ENCODE measurements at regions not wholly inside any gene's neighbourhood (a gene's known extent, or its start where the extent isn't known, plus 50 kb on each side); places are given as distances from the start of the nearest gene placed in this dataset.
A peak's percentile ranks its signal among the peaks of the same experiment; 100 is the strongest.
"Not testable (repeated sequence)": the region's sequence is repeated elsewhere in the genome, so short reads cannot be mapped to it uniquely, and the experiment has no call there.

- intact Hi-C loops (cut with DNase I, micrococcal nuclease), result no loop called here
- DNase-seq (no peak), ATAC-seq (no peak)
Observed at GRCh38 chr14:65832431-65833266, 420.1 kb downstream of the FUT8 start.

GRCh38 chr14:65833267-65833880 lies 420.8 kb downstream of the FUT8 start:
- DNase-seq (no peak), ATAC-seq (no peak)
- intact Hi-C loops (cut with DNase I, micrococcal nuclease), result no loop called here

GRCh38 chr14:65834051-65834450 lies 421.5 kb downstream of the FUT8 start:
- DNase-seq (no peak), ATAC-seq (no peak)
- intact Hi-C loops (cut with DNase I, micrococcal nuclease), result no loop called here

- intact Hi-C loops (cut with DNase I, micrococcal nuclease), result no loop called here
- ATAC-seq, result no peak
- DNase-seq, result no peak
Observed at GRCh38 chr14:65834812-65835211, 422.3 kb downstream of the FUT8 start.

- no peak for ATAC-seq
- intact Hi-C loops (cut with DNase I, micrococcal nuclease), result no loop called here
Observed at GRCh38 chr14:65835501-65835900, 423.0 kb downstream of the FUT8 start.

GRCh38 chr14:65838565-65838964 lies 426.0 kb downstream of the FUT8 start:
- DNase-seq (no peak), ATAC-seq (no peak)
- intact Hi-C loops (cut with DNase I, micrococcal nuclease), result no loop called here

More at GRCh38 chr14:65835501-65835900, 423.0 kb downstream of the FUT8 start:
- no peak for DNase-seq

- DNase-seq (no peak), ATAC-seq (no peak)
- intact Hi-C loops (cut with DNase I, micrococcal nuclease), result no loop called here
Observed at GRCh38 chr14:65840118-65840751, 427.7 kb downstream of the FUT8 start.

GRCh38 chr14:65840786-65841185 lies 428.3 kb downstream of the FUT8 start:
- ATAC-seq (no peak), DNase-seq (no peak)
- intact Hi-C loops (cut with DNase I, micrococcal nuclease), result no loop called here

GRCh38 chr14:65846196-65846868 lies 433.8 kb downstream of the FUT8 start:
- intact Hi-C loops (cut with DNase I, micrococcal nuclease), result no loop called here
- ATAC-seq, result no peak
- no peak for DNase-seq

GRCh38 chr14:65847075-65847847 lies 434.7 kb downstream of the FUT8 start:
- no peak for ATAC-seq
- intact Hi-C loops (cut with DNase I, micrococcal nuclease), result no loop called here
- no peak for DNase-seq

- intact Hi-C loops (cut with DNase I, micrococcal nuclease); DNase-seq; ATAC-seq: not testable (repeated sequence)
Observed at GRCh38 chr14:65847931-65848330, 435.4 kb downstream of the FUT8 start.

- DNase-seq, result no peak
- intact Hi-C loops (cut with DNase I, micrococcal nuclease), result no loop called here
- no peak for ATAC-seq
Observed at GRCh38 chr14:65849091-65849490, 436.6 kb downstream of the FUT8 start.

GRCh38 chr14:65849558-65849957 lies 437.0 kb downstream of the FUT8 start:
- ATAC-seq (no peak), DNase-seq (no peak)
- intact Hi-C loops (cut with DNase I, micrococcal nuclease), result no loop called here

GRCh38 chr14:65850429-65851135 lies 438.1 kb downstream of the FUT8 start:
- no peak for ATAC-seq
- intact Hi-C loops (cut with DNase I, micrococcal nuclease), result no loop called here
- peak in 1 of 2 donors; percentile 16 for DNase-seq

GRCh38 chr14:65852689-65853088 lies 440.2 kb downstream of the FUT8 start:
- ATAC-seq, result no peak
- DNase-seq, result no peak
- intact Hi-C loops (cut with DNase I, micrococcal nuclease), result no loop called here

- ATAC-seq (no peak), DNase-seq (no peak)
- intact Hi-C loops (cut with DNase I, micrococcal nuclease), result no loop called here
Observed at GRCh38 chr14:65853407-65853955, 441.0 kb downstream of the FUT8 start.

GRCh38 chr14:65854215-65854614 lies 441.7 kb downstream of the FUT8 start:
- intact Hi-C loops (cut with DNase I, micrococcal nuclease), result no loop called here
- ATAC-seq (no peak), DNase-seq (no peak)

All from left colon (tissue), 2 donors.